IMR-90 (cell line): ENCODE measurements at regions not wholly inside any gene's neighbourhood (a gene's known extent, or its start where the extent isn't known, plus 50 kb on each side); places are given as distances from the start of the nearest gene placed in this dataset.
"Not testable (repeated sequence)": the region's sequence is repeated elsewhere in the genome, so short reads cannot be mapped to it uniquely, and the experiment has no call there.

Experiments
- ATAC-seq: fragments of 200-7000 bp; cut with Tn5 transposase; 2 replicates; pipeline ENCODE4 v1.9.1; 2020; ENCODE audit warnings: low read depth, mild to moderate bottlenecking, moderate library complexity
- BruUV-seq: library from RNA; stranded (reverse); fragments of 400-500 nt; replicated peaks from 2 replicates; lab custom pipeline; 2021; lab: Mats Ljungman, UMichigan
- CTCF ChIA-PET: fragments of 300-600 bp; formaldehyde crosslinking; extraction: SDS; loops from one replicate; lab custom pipeline; 2021; ENCODE audit warnings: antibody characterized with exemption; lab: Yijun Ruan, JAX
- POLR2A ChIA-PET: fragments of 300-600 bp; sonication (Branson Sonifier 250); formaldehyde crosslinking; loops from one replicate; lab custom pipeline; 2022; ENCODE audit warnings: antibody characterized with exemption; ENCODE audit not compliant: unreplicated experiment; lab: Charles Lee
- DNase-seq: peaks from one replicate; pipeline ENCODE4 v3.0.0; 2013
- H2AFZ ChIP-seq: replicated peaks from 2 replicates; pipeline ENCODE3; 2013; ENCODE audit warnings: low read length, mild to moderate bottlenecking; ENCODE audit not compliant: poor library complexity
- H2AK5ac ChIP-seq: 2 replicates; pipeline ENCODE4 v1.6.1; 2013; ENCODE audit warnings: low read depth, low read length, inconsistent platforms
- H2AK9ac ChIP-seq: replicated peaks from 2 replicates; pipeline ENCODE3; 2013; ENCODE audit warnings: mild to moderate bottlenecking, low read depth, low read length, moderate library complexity; ENCODE audit not compliant: poor library complexity
- H2BK120ac ChIP-seq: 2 replicates; pipeline ENCODE4 v1.6.1; 2013; ENCODE audit warnings: low read depth, low read length, inconsistent platforms
- H2BK15ac ChIP-seq: 3 replicates; pipeline ENCODE4 v1.6.1; 2013; ENCODE audit warnings: low read depth, low read length, inconsistent platforms
- H2BK20ac ChIP-seq: 2 replicates; pipeline ENCODE4 v1.6.1; 2013; ENCODE audit warnings: low read depth, mild to moderate bottlenecking, inconsistent platforms, low read length, moderate library complexity
- H2BK5ac ChIP-seq: 2 replicates; pipeline ENCODE4 v1.6.1; 2013; ENCODE audit warnings: mild to moderate bottlenecking, low read depth, low read length, inconsistent platforms; ENCODE audit not compliant: poor library complexity, severe bottlenecking
- H3K14ac ChIP-seq: replicated peaks from 2 replicates; pipeline ENCODE4 v1.6.1; 2013; ENCODE audit warnings: low read depth, low read length, inconsistent platforms
- H3K18ac ChIP-seq: 2 replicates; pipeline ENCODE4 v1.6.1; 2013; ENCODE audit warnings: low read depth, low read length, control low read depth
- H3K23ac ChIP-seq: 2 replicates; pipeline ENCODE4 v1.6.1; 2013; ENCODE audit warnings: low read depth, low read length, inconsistent platforms
- H3K27ac ChIP-seq: 2 replicates; pipeline ENCODE4 v1.5.1; 2013; ENCODE audit warnings: mild to moderate bottlenecking, control low read depth, low read length; ENCODE audit not compliant: insufficient read depth
- H3K27me3 ChIP-seq: 2 replicates; pipeline ENCODE4 v1.6.1; 2013; ENCODE audit warnings: low read length; ENCODE audit not compliant: control insufficient read depth, insufficient read depth
- H3K36me3 ChIP-seq: 2 replicates; pipeline ENCODE4 v1.6.1; 2013; ENCODE audit warnings: low read length, mixed read lengths; ENCODE audit not compliant: control insufficient read depth, insufficient read depth
- H3K4ac ChIP-seq: 2 replicates; pipeline ENCODE4 v1.6.1; 2013; ENCODE audit warnings: low read depth, low read length, inconsistent platforms
- H3K4me1 ChIP-seq: 2 replicates; pipeline ENCODE4 v1.6.1; 2013; ENCODE audit warnings: low read length, mixed read lengths; ENCODE audit not compliant: control insufficient read depth, insufficient read depth
- H3K4me2 ChIP-seq: 2 replicates; pipeline ENCODE4 v1.6.1; 2013; ENCODE audit warnings: low read depth, mild to moderate bottlenecking, control low read depth, low read length, moderate library complexity
- H3K4me3 ChIP-seq: 2 replicates; pipeline ENCODE4 v1.5.1; 2013; ENCODE audit warnings: low read depth, mild to moderate bottlenecking, control low read depth, low read length, moderate library complexity; ENCODE audit not compliant: insufficient read depth
- H3K56ac ChIP-seq: 2 replicates; pipeline ENCODE4 v1.6.1; 2013; ENCODE audit warnings: low read length, inconsistent platforms; ENCODE audit not compliant: insufficient read depth; ENCODE audit errors: extremely low read depth
- H3K79me1 ChIP-seq, 2 experiments: 2 replicates each; pipeline ENCODE4 v1.6.1; 2013; ENCODE audit warnings: low read length in 2 of 2, inconsistent platforms in 1 of 2, low read depth in 1 of 2
- H3K9ac ChIP-seq: 2 replicates; pipeline ENCODE4 v1.6.1; 2013; ENCODE audit warnings: low read depth, low read length, control low read depth
- H3K9me1 ChIP-seq: 2 replicates; pipeline ENCODE4 v1.6.1; 2013; ENCODE audit warnings: low read length, inconsistent platforms; ENCODE audit not compliant: insufficient read depth
- H3K9me3 ChIP-seq: 2 replicates; pipeline ENCODE4 v1.6.1; 2013; ENCODE audit warnings: low read length; ENCODE audit not compliant: control insufficient read depth, insufficient read depth
- H4K20me1 ChIP-seq: 2 replicates; pipeline ENCODE4 v1.6.1; 2013; ENCODE audit warnings: low read length, inconsistent platforms; ENCODE audit not compliant: insufficient read depth
- H4K5ac ChIP-seq: 2 replicates; pipeline ENCODE4 v1.6.1; 2013; ENCODE audit warnings: mild to moderate bottlenecking, low read depth, low read length, control low read depth
- H4K8ac ChIP-seq, 2 experiments: 2 replicates each; pipeline ENCODE4 v1.6.1; 2013; ENCODE audit warnings: low read depth in 2 of 2, low read length in 2 of 2, control low read depth in 1 of 2, inconsistent platforms in 1 of 2
- H4K91ac ChIP-seq: 2 replicates; pipeline ENCODE4 v1.6.1; 2013; ENCODE audit warnings: low read depth, low read length, inconsistent platforms; ENCODE audit not compliant: insufficient read depth
- CTCF ChIP-seq: conservative IDR thresholded peaks from 2 replicates; pipeline ENCODE4 v1.5.1; 2012; ENCODE audit warnings: mild to moderate bottlenecking, low read depth, low read length, improper control_type of control experiment
- POLR2A ChIP-seq: IDR thresholded peaks from 2 replicates; pipeline ENCODE4 v1.6.1; 2012; ENCODE audit warnings: mild to moderate bottlenecking, low read depth, low read length
- WGBS, 2 experiments: methylation state at CpG; one replicate each; pipeline versions ENCODE4 v1.1.5 to v1.1.7; 2013; ENCODE audit warnings: missing lambda C conversion rate in 2 of 2; ENCODE audit not compliant: insufficient read length in 1 of 2; ENCODE audit errors: extremely low coverage in 2 of 2; 5-methylcytosine and 5-hydroxymethylcytosine counted together
- dilution Hi-C: fragments of 300-500 bp; cut with HindIII; formaldehyde crosslinking; loops from one replicate; pipeline ENCODE4 v1.14.3; 2018; ENCODE audit warnings: low sequenced_read_pairs; ENCODE audit not compliant: unreplicated experiment
- in situ Hi-C: fragments of 300-500 bp; cut with MboI; formaldehyde crosslinking; loops from 3 replicates; pipeline ENCODE4 v1.14.3; 2019; ENCODE audit warnings: low sequenced_read_pairs, inconsistent platforms, mixed read lengths
- intact Hi-C: fragments of 100-400 bp; cut with micrococcal nuclease; formaldehyde crosslinking; loops from 2 replicates; pipeline ENCODE4 v1.10.0; 2022

- Histone ChIP-seq H4K91ac (no peak overlapping the region), H2AFZ (no peak overlapping the region), H2BK20ac (no peak overlapping the region), H3K4me3 (no peak overlapping the region), H3K18ac (no peak overlapping the region), H2BK120ac (no peak overlapping the region), H3K9me3 (no peaks in the 10 kb centered on the region), H3K23ac (no peak overlapping the region), H4K8ac (no peak overlapping the region), H4K20me1 (no peaks in the 10 kb centered on the region), H2AK5ac (no peak overlapping the region), H3K4ac (no peak overlapping the region), H3K4me1 (no peaks in the 10 kb centered on the region), H2BK15ac (no peak overlapping the region), H3K9me1 (no peaks in the 10 kb centered on the region), H2BK5ac (no peak overlapping the region), H3K27ac (no peak overlapping the region), H3K56ac (no peak overlapping the region), H2AK9ac (no peak overlapping the region), H4K5ac (no peak overlapping the region), H3K4me2 (no peak overlapping the region), H3K36me3 (no peaks in the 10 kb centered on the region), H3K79me1 (no peaks in the 10 kb centered on the region), H3K14ac (no peak overlapping the region), H3K27me3 (no peaks in the 10 kb centered on the region; the same call in 1 of the 2 replicates), H3K9ac (no peak overlapping the region)
- dilution Hi-C loops (no loop called here), intact Hi-C loops (no loop called here), in situ Hi-C loops (no loop called here)
- ChIA-PET CTCF (interaction anchor here (1.2 kb wide), 1 partner anchor 19 kb away, joined by 3 read pairs; no protein-coding TSS in a partner anchor), POLR2A (no interaction called here)
- TF ChIP-seq CTCF (0 out of 2 replicates have a peak, but pooled peaks have one; percentile 4), POLR2A (no peak)
- BruUV-seq, result no TSS peak
- DNase-seq (no peak), ATAC-seq (0 out of 2 replicates have a peak, but pooled peaks have one; percentile 29)
- WGBS, 2 experiments, result 29% methylated on average over 8 of the region's 12 CpGs; no CpG with 5 or more reads in 1 of the 2 experiments
These were observed 152.9 kb downstream of the SOD2 start for GRCh38 chr6:159540152-159540551.

- H4K5ac ChIP-seq, H4K20me1 ChIP-seq, H2BK5ac ChIP-seq, intact Hi-C loops, H3K27me3 ChIP-seq, H3K56ac ChIP-seq, H4K8ac ChIP-seq, H2AFZ ChIP-seq, H3K4ac ChIP-seq, DNase-seq, ATAC-seq, H2BK15ac ChIP-seq, POLR2A ChIA-PET, H3K36me3 ChIP-seq, H3K4me2 ChIP-seq, H3K9me1 ChIP-seq, H3K14ac ChIP-seq, H3K18ac ChIP-seq, CTCF ChIA-PET, dilution Hi-C loops, H2AK9ac ChIP-seq, H3K4me1 ChIP-seq, H2BK120ac ChIP-seq, H2BK20ac ChIP-seq, H3K9ac ChIP-seq, H2AK5ac ChIP-seq, H3K23ac ChIP-seq, BruUV-seq, H3K9me3 ChIP-seq, H4K91ac ChIP-seq, H3K79me1 ChIP-seq, H3K27ac ChIP-seq, in situ Hi-C loops, H3K4me3 ChIP-seq: not testable (repeated sequence)
- WGBS, 2 experiments, result 40% methylated on average over 1 of the region's 1 CpG; no CpG with 5 or more reads in 1 of the 2 experiments
These were observed 155.0 kb downstream of the SOD2 start for GRCh38 chr6:159538031-159538430.
